Aorta (tissue), 5 donors: ENCODE measurements at regions not wholly inside any gene's neighbourhood (a gene's known extent, or its start where the extent isn't known, plus 50 kb on each side); places are given as distances from the start of the nearest gene placed in this dataset.
"Not testable (repeated sequence)": the region's sequence is repeated elsewhere in the genome, so short reads cannot be mapped to it uniquely, and the experiment has no call there.

Experiments used
- ATAC-seq: fragments of 200-7000 bp; cut with Tn5 transposase; one replicate; pipeline ENCODE4 v1.9.1; 2022; ENCODE audit warnings: moderate library complexity; ENCODE audit not compliant: low FRiP score
- DNase-seq, 2 donors: peaks; one replicate each; pipeline ENCODE4 v3.0.0-alpha.2; 2020
- H3K27ac ChIP-seq, 2 donors: one replicate each; pipeline ENCODE4 v1.5.1; 2013; ENCODE audit warnings: low read length in 2 of 2, mild to moderate bottlenecking in 2 of 2, moderate library complexity in 2 of 2, control low read depth in 1 of 2, inconsistent platforms in 1 of 2, low read depth in 1 of 2
- H3K27me3 ChIP-seq, 2 donors: one replicate each; pipeline ENCODE4 v1.6.1; 2013; ENCODE audit warnings: control low read depth in 1 of 2, low read length in 1 of 2, mild to moderate bottlenecking in 1 of 2, moderate library complexity in 1 of 2; ENCODE audit not compliant: insufficient read depth in 2 of 2, control insufficient read depth in 1 of 2
- H3K36me3 ChIP-seq, 2 donors: one replicate each; pipeline ENCODE4 v1.6.1; 2013; ENCODE audit warnings: control low read depth in 1 of 2, low read length in 1 of 2, mild to moderate bottlenecking in 1 of 2; ENCODE audit not compliant: insufficient read depth in 2 of 2, control insufficient read depth in 1 of 2
- H3K4me1 ChIP-seq, 2 donors: one replicate each; pipeline ENCODE4 v1.6.1; 2013; ENCODE audit warnings: low read length in 2 of 2, control low read depth in 1 of 2, mild to moderate bottlenecking in 1 of 2, moderate library complexity in 1 of 2; ENCODE audit not compliant: insufficient read depth in 2 of 2, control insufficient read depth in 1 of 2
- H3K4me3 ChIP-seq, 2 donors: one replicate each; pipeline ENCODE4 v1.5.1; 2013; ENCODE audit warnings: low read length in 2 of 2, control low read depth in 1 of 2, mild to moderate bottlenecking in 1 of 2
- H3K9me3 ChIP-seq: one replicate; pipeline ENCODE4 v1.6.1; 2013; ENCODE audit warnings: mild to moderate bottlenecking, low read length; ENCODE audit not compliant: control insufficient read depth
- WGBS, 2 donors: extraction: QIAGEN DNeasy Blood & Tissue Kit; methylation state at CpG; one replicate each; pipeline ENCODE4 v1.1.7; 2013; 5-methylcytosine and 5-hydroxymethylcytosine counted together
- intact Hi-C, 2 donors: fragments of 100-400 bp; cut with DNase I; formaldehyde crosslinking; loops; one replicate each; pipeline versions ENCODE4 v1.14.2 to v1.15.0; 2022
- donor health status: healthy with polysubstance abuse.
- donor health status: Bipolar disorder and iron deficiency.
- donor health status: DM: no; HTN: no; CAD: no.
- donor health status: DM: no; HTN: no; CAD: no.
- donor health status: DM: yes; HTN: yes; CAD: no.

DNA sequence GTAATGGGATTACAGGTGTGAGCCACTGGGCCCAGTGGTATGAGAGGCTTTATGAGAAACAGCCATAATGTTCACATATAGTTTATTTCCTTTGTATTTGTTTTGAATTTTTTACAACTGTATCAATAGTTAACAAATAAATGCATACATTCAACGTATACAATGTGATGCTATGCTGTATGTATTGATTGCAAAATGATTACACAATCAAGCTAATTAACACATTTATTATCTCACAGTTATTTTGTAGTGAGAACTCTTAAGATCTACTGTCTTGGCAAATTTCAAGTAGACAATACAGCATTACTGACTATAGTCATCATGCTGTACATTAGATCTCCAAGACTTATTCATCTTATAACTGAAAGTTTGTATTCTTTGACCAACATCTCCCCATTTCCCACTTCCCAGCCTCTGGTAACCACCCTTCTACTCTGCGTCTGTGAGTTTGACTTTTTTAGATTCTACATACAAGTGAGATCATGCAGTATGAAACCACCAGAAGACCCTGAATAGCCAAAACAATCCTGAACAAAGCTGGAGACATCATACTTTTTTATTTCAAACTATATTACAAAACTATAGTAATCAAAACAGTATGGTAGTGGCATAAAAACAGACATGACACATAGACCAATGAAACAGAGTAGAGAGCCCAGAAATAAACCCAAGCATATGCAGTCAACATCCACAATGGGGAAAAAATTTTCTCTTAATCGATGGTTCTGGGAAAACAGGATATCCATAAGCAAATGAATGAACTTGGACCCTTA lies 157.2 kb upstream of the RREB1 start:
- WGBS, 2 donors, result 74 to 80% methylated on average over 3 of the region's 3 CpGs
- DNase-seq (no peak), ATAC-seq (no peak)
- Histone ChIP-seq H3K4me1 (no peaks in the 10 kb centered on the region), H3K9me3 (peaks cover 4% of the 10 kb centered on the region), H3K27me3 (no peaks in the 10 kb centered on the region), H3K27ac (no peak overlapping the region), H3K4me3 (no peak overlapping the region), H3K36me3 (no peaks in the 10 kb centered on the region)
- intact Hi-C loops, result no loop called here

DNA sequence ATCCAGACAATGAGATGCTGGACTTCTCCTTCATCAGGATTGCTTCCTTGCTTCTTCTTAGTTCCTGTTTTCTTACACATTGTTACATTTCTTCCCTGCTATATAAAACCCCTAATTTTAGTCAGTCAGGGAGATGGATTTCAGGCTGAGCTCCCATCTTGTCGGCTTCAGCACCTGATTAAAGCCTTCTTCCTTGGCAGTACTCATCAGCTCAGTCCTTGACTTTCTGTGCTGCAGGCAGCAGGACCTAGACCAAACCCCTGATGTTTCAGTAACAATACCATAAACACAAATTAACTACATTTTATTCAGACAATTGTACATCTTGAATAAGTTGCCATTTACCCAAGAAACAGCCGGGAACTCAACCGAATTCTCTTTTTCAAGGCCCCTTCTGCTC lies 156.4 kb upstream of the RREB1 start:
- no peaks in the 10 kb centered on the region for H3K27me3 ChIP-seq
- WGBS, 2 donors, result 93 to 94% methylated on average over 3 of the region's 3 CpGs
- intact Hi-C loops, result no loop called here
- ATAC-seq (no peak), DNase-seq (no peak)
- peaks cover 4% of the 10 kb centered on the region for H3K9me3 ChIP-seq
- no peak overlapping the region for H3K27ac ChIP-seq
- no peaks in the 10 kb centered on the region for H3K36me3 ChIP-seq
- H3K4me1 ChIP-seq, result no peaks in the 10 kb centered on the region
- no peak overlapping the region for H3K4me3 ChIP-seq

DNA sequence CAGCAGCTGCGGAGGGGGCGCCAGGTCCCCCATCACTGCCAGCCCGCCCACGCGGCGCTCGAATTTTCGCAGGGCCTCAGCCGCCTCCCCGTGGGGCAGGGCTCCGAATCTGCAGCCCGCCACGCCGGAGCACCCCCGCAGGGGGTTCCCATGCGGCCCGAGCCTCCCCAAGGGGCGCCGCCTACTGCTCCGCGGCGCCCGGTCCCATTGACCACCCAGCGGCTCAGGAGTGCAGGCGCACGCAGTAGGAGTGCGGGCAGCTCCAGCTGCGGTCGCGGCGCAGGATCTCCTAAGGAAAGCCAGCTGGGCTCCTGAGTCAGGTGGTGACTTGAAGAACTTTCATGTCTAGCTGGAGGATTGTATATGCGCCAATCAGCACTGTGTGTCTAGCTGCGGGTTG lies 155.3 kb upstream of the RREB1 start:
- Histone ChIP-seq H3K27ac (no peak overlapping the region), H3K27me3 (no peaks in the 10 kb centered on the region), H3K36me3 (no peaks in the 10 kb centered on the region), H3K9me3 (peaks cover 4% of the 10 kb centered on the region), H3K4me1 (no peaks in the 10 kb centered on the region), H3K4me3 (no peak overlapping the region)
- intact Hi-C loops, result no loop called here
- WGBS, 2 donors, result 85 to 90% methylated on average over 33 of the region's 33 CpGs
- DNase-seq (no peak), ATAC-seq (no peak)

DNA sequence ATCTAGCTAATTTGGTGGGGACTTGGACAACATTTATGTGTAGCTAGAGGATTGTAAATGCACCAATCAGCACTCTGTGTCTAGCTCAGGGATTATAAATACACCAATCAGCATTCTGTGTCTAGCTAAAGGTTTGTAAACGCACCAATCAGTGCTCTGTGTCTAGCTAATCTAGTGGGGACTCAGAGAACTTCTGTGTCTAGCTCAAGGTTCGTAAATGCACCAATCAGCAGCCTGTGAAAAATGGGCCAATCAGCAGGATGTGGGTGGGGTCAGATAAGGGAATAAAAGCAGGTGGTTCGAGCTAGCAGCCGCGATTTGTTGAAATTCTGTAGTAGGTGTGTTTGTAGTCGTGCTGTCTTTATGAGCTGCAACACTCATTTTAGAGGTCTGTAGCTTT lies 154.8 kb upstream of the RREB1 start:
- DNase-seq, ATAC-seq, intact Hi-C loops: not testable (repeated sequence)

DNA sequence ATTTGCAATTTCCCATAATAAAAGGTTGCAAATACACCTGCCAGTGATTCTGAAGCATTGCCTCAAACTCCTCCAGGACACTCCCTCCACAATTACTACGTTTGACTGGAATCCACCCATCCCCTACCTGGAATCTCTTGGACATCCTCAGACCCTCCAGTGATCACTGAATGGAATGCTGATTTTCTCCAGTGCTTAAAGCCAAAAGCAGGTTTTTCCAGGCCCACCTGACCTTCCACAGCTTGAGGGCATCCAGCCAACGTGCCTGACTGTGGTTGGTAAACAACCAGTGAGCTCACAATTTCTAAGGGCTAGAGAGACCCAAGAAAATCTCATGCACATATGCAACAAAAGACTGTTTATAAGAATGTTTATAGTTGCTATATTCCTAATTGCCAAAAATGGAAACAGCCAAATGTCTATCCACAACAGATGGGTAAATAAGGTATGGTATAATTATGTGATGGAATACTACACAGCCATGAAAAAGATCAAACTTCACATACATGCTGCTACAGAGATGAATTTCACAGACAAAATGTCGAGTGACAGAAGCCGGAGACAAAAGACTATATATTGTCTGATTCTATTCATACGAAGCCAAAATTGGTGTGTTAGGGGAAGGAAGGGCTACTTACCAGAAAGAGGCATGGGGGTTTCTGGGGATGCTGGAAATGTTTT lies 147.1 kb upstream of the RREB1 start:
- H3K9me3 ChIP-seq, result no peaks in the 10 kb centered on the region
- no peaks in the 10 kb centered on the region for H3K27me3 ChIP-seq
- WGBS, 2 donors, result 72 to 75% methylated on average over 5 of the region's 5 CpGs
- no peaks in the 10 kb centered on the region for H3K4me1 ChIP-seq
- no peaks in the 10 kb centered on the region for H3K36me3 ChIP-seq
- DNase-seq (no peak), ATAC-seq (no peak)
- no peak overlapping the region for H3K4me3 ChIP-seq
- H3K27ac ChIP-seq, result no peak overlapping the region
- intact Hi-C loops, result no loop called here

More for the DNA sequence above, 154.8 kb upstream of the RREB1 start:
- H3K27ac ChIP-seq, H3K9me3 ChIP-seq, H3K4me3 ChIP-seq, H3K4me1 ChIP-seq, H3K27me3 ChIP-seq, H3K36me3 ChIP-seq: not testable (repeated sequence)
- 93 to 95% methylated on average over 6 of the region's 6 CpGs for WGBS, 2 donors

DNA sequence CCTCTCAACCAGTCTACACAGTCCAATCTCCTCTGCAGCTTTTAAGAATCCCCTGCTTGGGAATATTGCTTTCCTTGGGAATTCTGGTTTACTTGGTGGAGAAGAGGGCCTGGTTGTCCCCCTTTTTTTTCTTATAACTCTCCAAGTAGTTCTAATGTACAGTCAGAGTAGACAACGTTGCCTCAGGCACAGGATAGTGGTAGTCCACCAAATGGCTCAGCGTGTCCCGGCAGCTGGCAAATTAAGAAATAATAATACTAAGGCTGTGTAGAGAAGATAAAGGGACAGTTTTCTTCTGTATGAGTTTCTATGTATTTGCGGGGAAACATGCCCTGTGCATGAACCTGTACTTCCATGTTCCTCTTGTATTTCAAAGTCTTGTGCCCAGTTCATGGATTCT lies 145.7 kb upstream of the RREB1 start:
- WGBS, 2 donors, result 95 to 99% methylated on average over 4 of the region's 4 CpGs
- no peaks in the 10 kb centered on the region for H3K27me3 ChIP-seq
- ATAC-seq, result no peak
- H3K36me3 ChIP-seq, result no peaks in the 10 kb centered on the region
- no peaks in the 10 kb centered on the region for H3K9me3 ChIP-seq
- no peak for DNase-seq
- no peaks in the 10 kb centered on the region for H3K4me1 ChIP-seq
- no peak overlapping the region for H3K4me3 ChIP-seq
- intact Hi-C loops, result no loop called here
- H3K27ac ChIP-seq, result no peak overlapping the region

DNA sequence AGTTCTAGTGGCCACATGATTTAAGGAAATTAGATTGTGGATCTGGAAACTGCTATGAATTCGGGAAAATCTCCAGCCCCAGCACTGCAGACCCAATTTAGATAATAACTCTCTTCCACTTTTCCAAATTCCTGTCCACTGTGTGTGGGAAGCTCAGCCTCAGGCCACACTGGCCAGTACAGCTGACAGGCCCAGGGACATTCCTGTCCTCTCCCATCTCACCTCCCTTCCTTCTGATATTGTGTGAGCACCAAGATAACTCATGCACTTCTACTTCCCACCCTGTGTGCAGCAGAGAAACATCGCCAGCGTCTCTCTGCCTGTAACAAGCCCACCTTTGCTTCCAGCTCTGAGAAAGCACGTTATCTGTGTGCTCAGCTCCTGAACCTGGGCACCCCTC lies 145.1 kb upstream of the RREB1 start:
- no peaks in the 10 kb centered on the region for H3K9me3 ChIP-seq
- H3K4me1 ChIP-seq, result no peaks in the 10 kb centered on the region
- ATAC-seq (no peak), DNase-seq (no peak)
- H3K36me3 ChIP-seq, result no peaks in the 10 kb centered on the region
- WGBS, 2 donors, result 82 to 85% methylated on average over 4 of the region's 4 CpGs
- no peak overlapping the region for H3K27ac ChIP-seq
- intact Hi-C loops, result no loop called here
- H3K27me3 ChIP-seq, result no peaks in the 10 kb centered on the region
- H3K4me3 ChIP-seq, result no peak overlapping the region

DNA sequence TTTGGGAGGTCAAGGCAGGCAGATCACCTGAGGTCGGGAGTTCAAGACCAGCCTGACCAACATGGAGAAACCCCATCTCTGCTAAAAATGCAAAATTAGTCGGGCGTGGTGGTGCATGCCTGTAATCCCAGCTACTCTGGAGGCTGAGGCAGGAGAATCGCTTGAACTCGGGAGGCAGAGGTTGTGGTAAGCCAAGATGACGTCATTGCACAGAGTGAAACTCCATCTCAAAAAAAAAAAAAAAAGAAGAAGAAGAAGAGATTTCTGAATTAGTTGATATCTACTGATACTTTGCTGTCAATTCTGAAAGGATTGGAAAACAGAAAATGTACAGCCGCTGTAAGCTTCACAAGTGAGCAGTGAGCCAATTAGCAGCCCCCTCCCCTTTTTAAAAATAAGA lies 144.4 kb upstream of the RREB1 start:
- ATAC-seq, H3K27ac ChIP-seq, H3K4me3 ChIP-seq, intact Hi-C loops, H3K27me3 ChIP-seq, H3K9me3 ChIP-seq, H3K36me3 ChIP-seq, DNase-seq, H3K4me1 ChIP-seq: not testable (repeated sequence)
- WGBS, 2 donors, result 75 to 86% methylated on average over 7 of the region's 7 CpGs

DNA sequence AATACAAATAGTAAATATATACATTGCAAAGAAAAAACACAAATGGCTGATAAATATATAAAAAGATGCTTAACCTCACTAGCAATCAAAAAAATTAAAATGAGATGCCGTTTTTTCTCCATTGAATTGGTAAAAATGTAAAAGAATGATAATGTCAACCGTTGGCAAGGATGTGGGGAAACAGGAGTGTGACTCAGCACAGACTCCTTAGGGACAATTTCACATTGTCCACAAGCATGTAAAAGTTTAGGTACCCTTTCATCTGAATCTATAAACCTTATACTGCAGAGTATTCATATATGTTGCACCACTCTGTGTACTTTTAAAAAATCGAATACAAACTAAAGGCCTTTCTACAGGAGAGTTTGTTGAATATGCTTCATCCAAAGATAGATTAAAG lies 143.1 kb upstream of the RREB1 start:
- no peak overlapping the region for H3K4me3 ChIP-seq
- ATAC-seq (no peak), DNase-seq (no peak)
- 69 to 71% methylated on average over 3 of the region's 3 CpGs for WGBS, 2 donors
- H3K27me3 ChIP-seq, result no peaks in the 10 kb centered on the region
- H3K9me3 ChIP-seq, result no peaks in the 10 kb centered on the region
- H3K4me1 ChIP-seq, result no peaks in the 10 kb centered on the region
- H3K27ac ChIP-seq, result no peak overlapping the region
- H3K36me3 ChIP-seq, result no peaks in the 10 kb centered on the region
- intact Hi-C loops, result no loop called here
